GM21786 (cell line): ENCODE measurements at regions not wholly inside any gene's neighbourhood (a gene's known extent, or its start where the extent isn't known, plus 50 kb on each side); places are given as distances from the start of the nearest gene placed in this dataset.

Experiments
- ATAC-seq: cut with Tn5 transposase; IDR thresholded peaks from one replicate; pipeline ENCODE4 v1.9.1; 2021; ENCODE audit not compliant: unreplicated experiment

GRCh38 chr9:1738511-1739100 lies 276.5 kb upstream of the SMARCA2 start:
- ATAC-seq, result no peak

DNA sequence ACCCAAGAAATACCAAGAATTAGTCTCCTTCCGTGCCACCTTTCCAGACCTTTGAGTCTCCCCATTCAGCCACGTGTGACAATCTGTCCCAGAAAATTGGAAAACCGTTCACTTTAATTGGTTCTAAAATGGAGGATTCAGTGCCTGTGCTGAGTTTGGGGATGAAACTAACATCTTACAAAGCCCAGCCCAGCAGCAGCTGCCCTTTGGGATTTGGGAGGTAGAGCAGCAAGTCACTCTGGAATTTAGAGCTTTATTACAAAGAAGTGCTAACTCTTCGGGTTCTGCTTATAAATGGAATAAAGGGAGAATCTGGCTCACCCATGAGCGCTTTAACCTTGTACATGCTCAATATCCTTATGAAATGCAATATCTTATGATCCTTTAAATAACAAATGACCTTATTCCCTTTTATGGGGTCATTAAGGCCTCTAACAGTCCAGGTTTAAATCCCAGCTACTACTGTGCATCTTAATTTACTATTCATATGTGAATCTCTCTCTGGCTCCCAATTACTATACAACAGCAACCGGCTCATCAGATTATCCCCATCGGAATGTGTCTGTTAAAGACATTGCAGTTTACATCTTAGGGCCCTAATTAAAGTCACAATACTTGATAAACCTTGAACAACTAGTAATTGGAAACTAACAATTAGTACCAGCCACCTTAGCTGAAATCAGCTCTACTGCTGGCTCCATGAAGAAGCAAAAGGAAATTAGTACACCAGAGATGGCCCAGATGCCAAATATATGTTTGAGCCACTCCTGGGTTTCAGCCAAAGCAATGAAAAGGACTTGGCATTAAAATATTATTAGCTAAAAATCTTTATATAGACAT lies 271.8 kb upstream of the SMARCA2 start:
- no peak for ATAC-seq

DNA sequence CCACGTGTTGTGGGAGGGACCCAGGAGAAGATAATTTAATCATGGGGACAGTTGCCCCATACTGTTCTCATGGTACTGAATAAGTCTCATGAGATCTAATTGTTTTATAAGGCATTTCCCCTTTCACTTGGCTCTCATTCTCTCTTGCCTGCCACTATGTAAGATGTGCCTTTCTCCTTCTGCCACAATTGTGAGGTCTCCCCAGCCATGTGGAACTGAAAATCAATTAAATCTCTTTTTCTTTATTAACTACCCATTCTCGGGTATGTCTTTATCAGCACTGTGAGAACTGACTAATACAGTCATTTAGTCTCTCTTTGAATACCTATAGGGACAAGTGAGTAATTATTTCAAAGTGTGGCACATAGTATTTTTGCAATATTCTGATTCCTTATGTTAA lies 269.2 kb upstream of the SMARCA2 start:
- ATAC-seq, result no peak

DNA sequence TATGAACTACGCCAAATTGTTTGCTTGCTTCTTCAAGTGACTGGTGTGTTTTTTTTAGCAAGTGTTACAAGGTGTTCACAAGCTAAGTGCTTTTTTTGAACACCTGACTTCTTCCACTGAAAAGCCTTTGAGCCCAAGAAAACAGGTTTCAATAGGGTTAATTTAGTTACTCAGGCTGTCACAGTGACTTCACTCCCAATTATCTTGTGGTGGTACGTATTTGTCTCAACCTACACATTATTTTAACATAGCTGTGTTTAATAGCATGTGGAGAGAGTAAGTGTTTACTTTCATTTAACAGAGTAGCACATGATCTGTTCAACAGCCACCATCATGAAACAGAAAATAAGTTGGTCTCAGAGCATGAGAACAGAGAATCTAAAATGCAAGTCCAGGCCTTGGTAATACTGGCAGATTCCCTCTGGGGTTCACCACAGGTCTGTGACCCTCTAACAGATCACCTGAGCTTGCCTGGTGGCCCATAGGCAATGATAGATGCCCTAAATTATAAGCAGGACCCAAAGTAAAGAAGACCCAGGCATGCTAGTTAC lies 267.7 kb upstream of the SMARCA2 start:
- peak; percentile 75 for ATAC-seq

DNA sequence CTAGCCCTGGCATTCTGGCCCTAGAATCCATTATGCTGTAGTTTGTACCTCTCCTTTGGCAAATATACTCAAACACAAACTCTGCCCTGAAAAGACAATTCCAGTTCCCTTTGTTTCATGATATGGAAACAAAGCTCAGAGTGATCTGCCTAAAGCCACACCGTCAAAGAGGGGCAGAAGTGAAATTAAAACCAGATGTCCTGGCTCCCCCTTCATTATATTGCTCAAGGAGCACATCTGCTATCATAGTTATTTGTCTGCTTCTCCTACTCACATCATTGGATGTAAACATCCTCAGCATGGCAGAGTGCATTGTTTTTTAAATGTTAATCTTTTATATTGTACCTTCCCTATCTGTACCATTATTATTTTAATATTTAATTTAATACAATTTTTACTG lies 266.7 kb upstream of the SMARCA2 start:
- ATAC-seq, result no peak

GRCh38 chr9:1757186-1757585 lies 258.0 kb upstream of the SMARCA2 start:
- ATAC-seq, result no peak

- peak; percentile 73 for ATAC-seq
Observed at GRCh38 chr9:1759009-1759408, 256.1 kb upstream of the SMARCA2 start.

GRCh38 chr9:1759771-1760300 lies 255.3 kb upstream of the SMARCA2 start:
- no peak for ATAC-seq

DNA sequence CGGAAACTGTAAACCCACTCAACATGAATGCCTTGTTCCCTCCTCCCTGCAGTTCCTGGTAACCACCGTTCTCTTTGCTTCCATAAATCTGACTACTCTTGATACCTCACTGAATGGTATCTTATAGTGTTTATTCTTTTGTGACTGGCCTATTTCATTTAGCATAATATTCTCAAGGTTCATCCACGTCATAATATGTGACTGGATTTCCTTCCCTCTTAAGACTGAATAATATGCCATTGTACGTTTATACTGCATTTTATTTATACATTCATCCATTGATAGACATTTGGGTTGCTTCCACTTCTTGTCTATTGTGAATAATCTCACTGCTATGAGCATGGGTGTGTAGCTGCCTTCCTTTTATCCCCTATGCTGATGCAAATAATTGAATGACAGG lies 253.3 kb upstream of the SMARCA2 start:
- no peak for ATAC-seq

GRCh38 chr9:1766042-1766441 lies 249.1 kb upstream of the SMARCA2 start:
- ATAC-seq, result no peak

GRCh38 chr9:1768561-1768960 lies 246.6 kb upstream of the SMARCA2 start:
- ATAC-seq, result no peak

GRCh38 chr9:1771094-1771789 lies 243.9 kb upstream of the SMARCA2 start:
- ATAC-seq, result no peak

DNA sequence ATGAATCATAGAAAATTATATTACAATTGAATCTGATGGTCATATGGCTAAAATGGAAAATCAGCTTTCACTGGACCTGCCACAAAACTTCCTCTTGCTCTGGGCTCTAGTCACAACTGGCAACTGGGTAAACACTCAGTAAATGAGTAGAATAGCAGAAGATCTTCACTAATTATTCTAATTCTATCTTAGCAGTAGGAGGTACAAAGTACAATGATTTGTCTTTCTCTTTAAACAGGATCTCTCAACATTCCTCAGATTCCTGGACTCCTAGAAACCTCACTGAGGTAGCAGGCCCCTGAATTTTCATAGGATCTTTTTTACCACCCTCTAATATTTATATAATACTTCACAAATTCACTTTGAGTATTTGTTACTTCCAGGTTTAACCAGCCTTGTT lies 239.9 kb upstream of the SMARCA2 start:
- no peak for ATAC-seq

DNA sequence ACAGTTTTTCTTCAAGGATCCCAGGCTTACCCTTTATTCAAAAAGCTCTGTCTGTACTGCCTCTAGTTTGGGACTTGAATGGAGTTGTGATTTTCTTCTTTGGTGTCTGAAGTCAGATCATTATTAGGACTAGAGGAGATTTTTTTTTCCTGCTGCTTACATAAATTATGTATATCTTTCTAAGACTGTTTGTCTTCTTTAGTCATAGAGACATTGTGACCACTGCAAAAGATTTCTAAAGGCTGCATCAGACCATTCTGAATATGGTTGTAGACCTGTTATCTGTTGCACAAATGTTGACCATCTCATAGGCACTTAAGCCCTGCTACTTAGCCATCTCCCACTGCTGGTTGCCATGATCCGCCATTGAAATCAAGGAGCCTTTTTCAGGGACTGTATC lies 238.5 kb upstream of the SMARCA2 start:
- no peak for ATAC-seq

GRCh38 chr9:1791191-1791590 lies 224.0 kb upstream of the SMARCA2 start:
- ATAC-seq, result no peak

DNA sequence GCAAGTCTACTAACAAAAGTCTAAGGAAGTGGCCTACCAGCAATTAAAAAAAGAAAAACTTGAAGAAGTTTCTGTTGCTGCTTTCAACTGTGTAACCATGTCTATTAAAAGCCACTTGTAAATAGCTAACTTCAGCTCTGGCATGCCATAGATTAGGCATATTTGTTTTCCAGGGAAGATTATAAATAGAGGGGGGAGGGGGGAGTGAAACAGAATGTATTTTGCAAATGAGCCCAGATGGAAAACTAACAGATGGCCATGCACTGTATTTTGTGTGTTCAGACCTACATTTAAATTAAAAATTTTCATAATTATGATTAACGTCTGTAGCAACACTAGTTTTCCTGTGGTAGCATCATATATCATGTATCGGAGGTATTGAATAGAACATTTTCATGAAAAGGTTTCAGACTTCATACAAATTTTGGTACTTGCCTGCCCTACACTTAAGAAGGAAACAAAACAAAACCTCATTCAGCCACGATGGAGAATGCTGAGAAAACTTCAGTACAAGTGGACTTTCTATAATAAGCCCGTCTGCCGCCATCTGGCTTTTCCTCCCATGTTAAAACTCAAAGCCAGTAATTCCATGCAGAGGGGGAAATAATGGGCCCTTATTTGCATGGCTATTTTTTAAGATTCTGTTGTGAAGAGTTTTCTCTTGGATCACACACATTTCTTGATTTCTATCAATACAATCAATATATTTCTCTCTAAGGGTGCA lies 220.4 kb upstream of the SMARCA2 start:
- ATAC-seq, result no peak

DNA sequence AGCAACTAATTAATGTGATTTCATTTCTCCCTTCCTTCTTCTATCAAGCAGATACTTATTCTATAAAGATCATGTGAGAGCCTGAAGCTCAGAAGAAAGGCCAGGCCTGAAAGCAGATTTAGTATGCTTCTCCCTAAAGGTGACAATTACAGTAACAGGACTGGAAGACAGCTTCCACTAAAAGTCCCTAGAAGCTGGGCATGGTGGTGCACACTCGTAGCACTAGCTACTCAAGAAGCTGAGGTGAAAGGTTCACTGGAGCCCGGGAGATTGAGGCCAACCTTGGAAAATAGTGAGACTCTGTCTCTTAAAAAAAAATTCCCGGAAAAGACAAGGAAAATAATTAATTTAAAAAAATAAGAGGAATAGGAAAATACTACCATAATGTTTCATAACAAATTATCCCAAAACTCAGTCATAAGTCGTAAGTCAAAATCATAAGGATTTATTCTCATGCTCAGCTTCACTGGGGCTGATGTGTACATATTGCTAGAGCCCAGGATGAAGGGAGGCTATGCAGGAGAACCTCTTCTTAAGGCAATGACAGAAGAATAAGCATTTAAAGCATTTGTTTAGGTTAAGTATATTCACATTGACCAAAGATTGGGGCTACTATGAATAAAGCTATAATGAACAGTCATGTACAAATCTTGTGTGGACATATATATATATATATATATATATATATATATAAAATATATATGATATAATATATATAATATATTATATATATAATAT lies 210.8 kb upstream of the SMARCA2 start:
- ATAC-seq, result no peak

DNA sequence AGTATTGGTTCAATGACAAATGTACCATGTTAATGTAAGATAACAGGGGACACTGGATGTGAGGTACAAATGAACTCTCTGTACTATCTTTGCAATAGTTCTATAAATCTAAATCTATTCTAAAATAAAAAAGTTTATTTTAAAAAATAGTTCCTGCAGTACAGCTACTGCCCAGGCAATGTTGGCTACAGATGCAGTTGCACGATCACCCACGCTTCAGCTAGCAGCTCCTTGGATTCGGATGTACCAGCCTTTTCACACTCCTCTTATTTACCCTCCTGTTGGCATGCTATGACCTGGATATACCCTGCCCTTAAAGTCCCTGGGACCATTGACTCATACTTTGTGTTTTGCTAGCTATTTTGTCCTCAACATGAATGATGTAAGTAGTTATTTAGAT lies 185.4 kb upstream of the SMARCA2 start:
- no peak for ATAC-seq

DNA sequence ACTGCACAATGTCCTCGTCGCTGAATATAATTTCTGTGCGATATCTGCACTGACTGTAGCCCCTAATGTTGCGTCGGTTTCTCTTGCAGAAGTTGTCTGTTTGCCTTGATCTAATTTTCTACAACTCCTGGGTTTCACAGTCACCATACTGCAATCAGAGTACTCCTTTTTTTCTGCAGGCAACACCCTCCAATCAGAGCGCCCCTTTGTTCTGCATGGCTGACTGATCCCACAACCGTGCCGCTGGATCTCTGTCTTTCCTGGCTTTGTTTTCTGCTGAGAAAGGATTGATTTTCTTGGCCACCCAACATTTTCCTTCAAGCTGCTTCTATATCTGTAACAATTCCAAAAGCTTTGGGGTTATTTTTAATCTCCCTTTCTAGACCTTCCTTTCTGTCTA lies 182.2 kb upstream of the SMARCA2 start:
- no peak for ATAC-seq

- peak; percentile 80 for ATAC-seq
Observed at GRCh38 chr9:1837453-1838084, 177.6 kb upstream of the SMARCA2 start.
